AG04450 (cell line): ENCODE measurements at regions not wholly inside any gene's neighbourhood (a gene's known extent, or its start where the extent isn't known, plus 50 kb on each side); places are given as distances from the start of the nearest gene placed in this dataset.

ENCODE experiments used
- CTCF ChIA-PET: fragments of 300-600, 350-600 bp; formaldehyde crosslinking; extraction: SDS; loops from one replicate; lab custom pipeline; 2022; ENCODE audit warnings: antibody characterized with exemption, inconsistent platforms; lab: Charles Lee
- POLR2A ChIA-PET: fragments of 350-600 bp; formaldehyde crosslinking; extraction: SDS; loops from one replicate; lab custom pipeline; 2021; ENCODE audit warnings: antibody characterized with exemption, inconsistent platforms; lab: Yijun Ruan, JAX
- DNase-seq: peaks from one replicate; pipeline ENCODE4 v3.0.0-alpha.2; 2011; ENCODE audit warnings: low read depth, low spot score
- H3K27ac ChIP-seq: one replicate; pipeline ENCODE4 v1.5.1; 2012; ENCODE audit warnings: low read depth, low read length, control low read depth
- H3K27me3 ChIP-seq: one replicate; pipeline ENCODE4 v1.6.0; 2012; ENCODE audit warnings: low read length; ENCODE audit not compliant: control insufficient read depth, insufficient read depth
- H3K4me3 ChIP-seq: 2 replicates; pipeline ENCODE4 v1.5.1; 2011; ENCODE audit warnings: mild to moderate bottlenecking, low read depth, low read length, control low read depth
- H3K9me3 ChIP-seq: 2 replicates; pipeline ENCODE4 v1.5.1; 2012; ENCODE audit warnings: low read length; ENCODE audit not compliant: control insufficient read depth, insufficient read depth
- CTCF ChIP-seq: IDR thresholded peaks from 2 replicates; pipeline ENCODE4 v1.5.1; 2011; ENCODE audit warnings: low read depth, low read length, control low read depth, inconsistent platforms

GRCh38 chr11:95494167-95494566 is 263.2 kb upstream of the SESN3 start:
- ChIA-PET POLR2A (no interaction called here), CTCF (no interaction called here)
- TF ChIP-seq CTCF, result no peak

GRCh38 chr11:95490625-95491024 is 259.6 kb upstream of the SESN3 start:
- no peak for TF ChIP-seq CTCF
- H3K27ac ChIP-seq, result no peak overlapping the region
- peaks cover 3% of the 10 kb centered on the region for H3K27me3 ChIP-seq
- no peak overlapping the region for H3K4me3 ChIP-seq
- no peak for DNase-seq
- CTCF ChIA-PET, result no interaction called here
- no peaks in the 10 kb centered on the region for H3K9me3 ChIP-seq
- POLR2A ChIA-PET, result no interaction called here

More at GRCh38 chr11:95494167-95494566, 263.2 kb upstream of the SESN3 start:
- no peak for DNase-seq
- Histone ChIP-seq H3K4me3 (no peak overlapping the region), H3K27me3 (no peaks in the 10 kb centered on the region), H3K27ac (no peak overlapping the region), H3K9me3 (no peaks in the 10 kb centered on the region)

GRCh38 chr11:95487938-95488337 is 256.9 kb upstream of the SESN3 start:
- no peak for TF ChIP-seq CTCF
- CTCF ChIA-PET, result interaction anchor here (0.6 to 0.7 kb wide), 2 partner anchors 25 to 218 kb away, joined by 3 to 5 read pairs; no protein-coding TSS in a partner anchor

GRCh38 chr11:95487391-95487790 is 256.4 kb upstream of the SESN3 start:
- Histone ChIP-seq H3K27me3 (peaks cover 3% of the 10 kb centered on the region), H3K9me3 (no peaks in the 10 kb centered on the region), H3K27ac (no peak overlapping the region), H3K4me3 (no peak overlapping the region)
- no peak for DNase-seq
- POLR2A ChIA-PET, result no interaction called here
- CTCF ChIA-PET, result interaction anchor here (0.6 to 0.7 kb wide), 2 partner anchors 26 to 219 kb away, joined by 3 to 5 read pairs; no protein-coding TSS in a partner anchor
- no peak for TF ChIP-seq CTCF

More at GRCh38 chr11:95487938-95488337, 256.9 kb upstream of the SESN3 start:
- Histone ChIP-seq H3K27me3 (peaks cover 3% of the 10 kb centered on the region), H3K4me3 (no peak overlapping the region), H3K9me3 (no peaks in the 10 kb centered on the region), H3K27ac (no peak overlapping the region)
- POLR2A ChIA-PET, result no interaction called here
- no peak for DNase-seq

GRCh38 chr11:95486979-95487378 is 256.0 kb upstream of the SESN3 start:
- Histone ChIP-seq H3K9me3 (no peaks in the 10 kb centered on the region), H3K27me3 (peaks cover 3% of the 10 kb centered on the region), H3K27ac (no peak overlapping the region), H3K4me3 (no peak overlapping the region)
- ChIA-PET CTCF (no interaction called here), POLR2A (no interaction called here)
- TF ChIP-seq CTCF, result no peak
- DNase-seq, result no peak
